HG03159 (cell line): ENCODE measurements at regions not wholly inside any gene's neighbourhood (a gene's known extent, or its start where the extent isn't known, plus 50 kb on each side); places are given as distances from the start of the nearest gene placed in this dataset.

Experiments
- ATAC-seq: cut with Tn5 transposase; IDR thresholded peaks from one replicate; pipeline ENCODE4 v1.9.1; 2021; ENCODE audit warnings: mild to moderate bottlenecking, moderate library complexity; ENCODE audit not compliant: unreplicated experiment

GRCh38 chr9:20200581-20200980, 411.7 kb upstream of the SLC24A2 start:
- no peak for ATAC-seq

DNA sequence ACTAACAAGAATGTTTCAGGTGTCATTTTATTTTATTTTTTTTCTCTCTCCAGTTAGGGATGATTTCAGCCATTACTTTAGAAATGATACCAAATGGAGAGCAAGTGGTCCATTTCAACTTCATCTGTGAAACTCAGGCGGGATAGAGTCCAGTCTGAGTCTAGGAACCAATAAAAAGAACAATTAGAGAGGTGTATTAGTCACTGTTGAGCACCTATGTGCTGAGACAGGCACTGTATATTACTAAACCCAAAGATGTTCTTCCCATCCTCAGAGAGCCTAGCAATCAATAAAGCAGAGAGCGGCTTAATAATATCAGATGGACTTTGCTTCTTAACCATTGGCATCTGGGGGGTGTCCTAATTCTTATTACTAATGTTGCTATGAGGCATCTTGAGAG, 410.3 kb upstream of the SLC24A2 start:
- ATAC-seq: no peak

DNA sequence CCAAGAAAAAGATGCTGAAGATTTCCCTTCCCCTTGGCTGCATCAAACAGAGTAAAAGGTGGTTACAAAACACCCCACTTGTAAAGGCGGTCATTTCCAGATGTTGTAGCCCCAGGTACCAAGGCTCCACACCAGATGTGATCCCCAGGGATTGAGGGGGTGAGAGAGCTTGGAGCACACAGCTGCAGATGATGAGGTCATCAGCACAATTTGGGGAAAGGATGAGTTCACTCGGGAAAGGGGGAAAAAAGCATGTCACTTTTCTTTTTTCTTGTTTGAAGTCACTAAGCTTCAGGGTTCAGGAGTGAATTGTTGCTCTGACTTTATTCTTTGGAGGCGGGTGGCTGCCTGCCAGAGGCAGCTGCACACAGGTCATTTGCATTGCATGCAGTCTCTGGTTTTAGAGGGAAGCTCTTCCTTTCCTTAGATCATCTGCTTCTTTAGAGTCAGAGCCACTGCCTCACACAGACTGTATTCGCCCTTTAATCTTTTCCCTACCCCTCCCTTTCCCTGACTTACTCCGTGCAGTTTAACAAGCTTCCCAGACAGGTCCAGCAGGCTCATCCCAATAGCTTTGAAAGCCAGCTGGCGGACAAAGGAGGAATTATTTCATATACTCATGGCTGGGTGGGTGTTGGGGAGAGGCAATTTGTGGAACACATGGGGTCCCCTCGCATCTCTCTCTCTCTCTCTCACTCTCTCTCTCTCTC, 409.3 kb upstream of the SLC24A2 start:
- no peak for ATAC-seq

- ATAC-seq: no peak
Observed at GRCh38 chr9:20191228-20191840, 402.5 kb upstream of the SLC24A2 start.

DNA sequence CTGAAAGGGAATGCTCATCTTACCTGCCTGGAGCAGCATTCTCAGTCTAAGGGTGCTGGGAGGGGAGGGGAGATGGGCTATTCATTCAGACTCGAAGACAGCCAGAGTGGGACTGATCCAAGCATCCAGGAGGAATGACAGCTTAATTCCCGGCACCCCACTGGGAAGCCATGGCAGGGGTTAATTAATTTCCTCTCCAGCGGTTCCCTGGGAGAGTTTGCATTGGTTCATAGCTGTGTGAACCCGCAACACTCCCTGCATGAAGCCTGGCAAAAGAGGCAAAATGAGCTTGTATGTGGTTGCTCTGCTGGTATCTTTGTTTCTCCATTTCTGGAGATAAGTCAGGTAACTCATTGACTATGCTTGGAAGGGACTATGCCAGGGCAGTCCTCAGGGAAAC, 401.0 kb upstream of the SLC24A2 start:
- no peak for ATAC-seq

GRCh38 chr9:20188616-20189369, 400.0 kb upstream of the SLC24A2 start:
- no peak for ATAC-seq

DNA sequence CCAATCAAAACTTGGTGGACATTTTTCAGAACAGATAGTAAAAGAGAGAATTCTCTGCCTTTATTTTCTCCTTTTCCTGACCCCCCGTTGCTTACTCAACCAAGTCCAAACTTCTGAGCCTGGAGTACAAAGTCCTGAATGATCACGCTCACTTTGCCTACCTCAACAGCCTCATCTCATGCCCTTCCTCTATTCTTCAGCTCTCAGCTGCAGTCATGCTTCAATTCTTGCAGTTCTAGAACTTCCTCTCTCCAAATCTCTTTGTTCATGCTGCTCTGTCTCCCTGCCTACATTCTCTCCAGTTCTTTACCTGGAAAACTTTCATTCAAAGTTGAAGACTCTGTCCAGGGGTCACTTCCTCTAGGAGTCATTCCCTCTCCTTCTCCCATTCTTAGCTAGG, 398.5 kb upstream of the SLC24A2 start:
- ATAC-seq: no peak

DNA sequence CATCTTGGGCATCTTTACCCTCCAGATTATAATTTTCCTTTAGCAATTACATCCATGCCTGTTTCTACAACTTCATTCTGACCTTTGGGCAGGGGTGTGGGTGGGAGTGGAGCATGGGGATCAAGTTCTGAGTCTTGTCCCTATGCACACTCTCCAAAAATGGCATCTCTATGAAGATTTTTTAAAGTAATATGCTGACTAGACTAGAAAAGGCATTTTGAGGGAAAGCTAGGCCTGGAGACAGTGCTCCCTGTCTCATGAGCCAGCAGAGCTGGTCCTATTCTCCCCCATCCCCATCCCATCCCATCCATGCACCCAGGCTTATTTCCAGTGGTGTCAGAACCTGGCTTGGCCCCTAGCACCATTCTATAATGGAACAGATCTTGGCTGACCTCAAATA, 398.0 kb upstream of the SLC24A2 start:
- ATAC-seq: no peak

- no peak for ATAC-seq
Observed at GRCh38 chr9:20186231-20186630, 397.4 kb upstream of the SLC24A2 start.

GRCh38 chr9:20184541-20184940, 395.7 kb upstream of the SLC24A2 start:
- ATAC-seq: no peak

- no peak for ATAC-seq
Observed at GRCh38 chr9:20178679-20179078, 389.8 kb upstream of the SLC24A2 start.

- ATAC-seq: no peak
Observed at GRCh38 chr9:20178197-20178596, 389.4 kb upstream of the SLC24A2 start.

DNA sequence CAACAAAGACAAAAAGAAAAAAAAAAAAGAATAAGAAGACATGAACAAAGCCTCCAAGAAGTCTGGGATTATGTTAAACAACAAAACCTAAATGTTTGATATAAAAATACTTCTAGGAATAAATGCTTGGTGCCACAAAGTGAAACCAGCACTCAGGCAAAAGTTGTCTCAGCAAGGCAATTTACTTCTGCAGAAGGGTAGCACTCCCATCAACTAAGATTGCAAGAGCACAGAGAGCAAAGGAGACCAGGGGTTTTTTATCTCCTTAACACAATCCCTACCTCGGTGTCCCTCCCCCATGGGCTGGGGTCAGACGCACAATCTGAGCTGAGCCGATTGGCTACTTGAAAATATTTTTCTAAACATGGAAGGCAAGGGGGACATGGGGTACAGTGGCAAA, 381.3 kb upstream of the SLC24A2 start:
- no peak for ATAC-seq

DNA sequence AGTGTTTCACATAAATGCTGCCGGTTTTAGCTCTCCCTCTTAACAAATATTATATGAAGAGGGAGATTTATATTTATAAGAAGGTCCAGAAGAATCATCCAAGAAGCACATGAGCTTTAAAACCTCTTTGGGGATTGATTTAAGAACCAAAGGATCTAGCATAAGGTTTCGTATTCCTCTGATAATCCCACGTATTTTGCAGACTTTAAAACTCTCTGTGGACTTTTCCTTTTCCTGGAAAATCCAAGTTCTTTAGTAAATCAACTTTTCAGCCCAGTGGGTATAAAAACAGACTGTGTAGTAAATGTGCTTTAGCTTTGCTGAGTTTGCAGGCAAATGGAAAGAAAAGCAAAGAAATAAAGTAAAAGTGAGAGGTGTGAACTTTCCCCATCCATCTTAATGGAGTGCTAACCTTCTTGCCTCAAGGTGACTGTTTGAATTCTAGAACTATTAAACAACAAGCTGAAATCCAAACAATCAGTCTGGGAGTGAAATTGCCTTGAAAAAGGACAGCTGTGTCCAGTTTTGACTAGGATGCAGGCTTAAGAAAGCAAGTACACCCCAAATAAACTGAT, 363.4 kb upstream of the SLC24A2 start:
- ATAC-seq: no peak

DNA sequence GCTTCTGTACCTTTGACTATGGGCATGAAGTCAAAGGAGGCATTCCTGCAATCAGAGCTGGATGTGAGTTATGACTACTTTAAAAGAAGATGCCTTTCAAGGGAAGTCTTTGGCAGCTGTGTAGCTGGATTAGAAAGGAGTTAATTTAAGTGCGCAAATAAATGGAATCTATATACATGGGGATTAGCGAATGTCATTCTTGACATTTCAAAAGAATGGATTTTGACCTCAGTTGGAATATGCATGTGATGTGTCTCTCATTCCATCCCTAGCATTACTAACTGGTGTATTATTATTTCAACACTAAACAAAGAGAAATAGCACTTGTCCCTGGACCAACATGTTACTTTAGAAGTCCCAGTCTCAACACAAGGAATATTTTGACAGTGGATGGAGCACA, 359.6 kb upstream of the SLC24A2 start:
- ATAC-seq: no peak

- ATAC-seq: no peak
Observed at GRCh38 chr9:20144197-20144596, 355.4 kb upstream of the SLC24A2 start.

DNA sequence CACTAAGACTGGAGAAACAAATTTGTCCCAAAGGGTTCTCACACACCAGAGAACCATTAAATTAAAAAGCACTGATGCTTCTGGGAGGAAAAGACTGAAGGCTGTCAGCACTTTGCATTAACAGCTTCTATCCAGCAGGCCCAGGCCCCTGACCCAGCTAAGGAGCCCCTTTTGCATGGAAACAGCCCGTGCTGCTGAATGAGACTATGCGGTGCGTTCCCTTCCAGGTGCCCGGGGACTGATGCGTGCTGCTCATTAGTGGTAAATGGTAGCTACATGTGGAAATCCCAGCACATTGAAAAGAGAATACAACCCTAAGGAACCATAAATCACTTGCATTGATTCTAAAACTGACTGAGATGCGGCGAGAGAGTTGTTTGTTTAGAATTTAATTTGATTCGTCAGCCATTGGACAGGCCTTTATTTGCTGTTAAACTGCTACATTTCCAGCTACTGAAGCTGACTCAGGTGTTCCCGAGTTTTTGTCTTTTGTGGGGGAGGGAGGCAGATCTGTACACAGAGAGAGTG, 351.0 kb upstream of the SLC24A2 start:
- no peak for ATAC-seq

GRCh38 chr9:20138841-20139240, 350.0 kb upstream of the SLC24A2 start:
- no peak for ATAC-seq

DNA sequence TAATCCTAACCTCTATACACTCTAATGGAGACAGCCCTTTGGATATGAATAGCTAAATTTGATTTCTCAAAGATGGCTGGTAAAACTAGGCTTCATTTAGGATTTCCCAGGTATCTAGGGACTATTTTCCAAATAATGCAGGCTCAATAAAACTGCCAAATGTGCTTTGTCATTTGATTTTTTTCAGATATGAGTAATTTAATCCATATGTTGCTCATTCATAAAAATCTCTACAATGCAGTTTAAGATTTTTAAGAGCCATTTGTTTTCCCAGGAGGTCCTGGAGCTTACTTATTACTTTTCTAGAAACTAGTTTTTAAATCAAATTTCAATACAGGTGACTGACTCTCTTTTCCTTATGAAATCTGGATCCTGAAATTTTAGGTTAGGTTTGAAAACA, 349.3 kb upstream of the SLC24A2 start:
- ATAC-seq: no peak

DNA sequence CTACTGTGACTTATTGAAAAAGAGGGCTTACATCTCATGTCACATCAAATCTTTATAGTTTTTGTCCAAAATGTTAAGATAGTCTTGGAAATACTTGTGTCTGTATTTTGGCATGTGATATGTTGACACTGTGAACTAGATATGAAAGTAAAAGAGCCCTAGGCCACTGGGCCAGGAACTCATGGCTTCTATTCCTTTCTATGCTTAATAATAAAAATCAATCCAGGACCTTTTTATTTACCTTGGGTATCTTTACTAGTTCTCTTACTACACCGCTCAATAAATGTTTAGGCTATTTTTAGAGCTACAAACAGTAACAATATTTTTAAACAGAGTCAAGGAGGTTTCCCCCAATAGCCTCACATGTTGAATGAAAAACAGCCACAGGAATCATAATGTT, 348.6 kb upstream of the SLC24A2 start:
- ATAC-seq: no peak

- ATAC-seq: no peak
Observed at GRCh38 chr9:20135119-20135697, 346.4 kb upstream of the SLC24A2 start.
